ENCODE measurements at regions not wholly inside any gene's neighbourhood (a gene's known extent, or its start where the extent isn't known, plus 50 kb on each side); places are given as distances from the start of the nearest gene placed in this dataset.

- Histone ChIP-seq H3K27me3 (ENCODE audit: low read length) (no peaks in the 10 kb centered on the region), H3K9me3 (ENCODE audit: insufficient read depth, low read length) (no peaks in the 10 kb centered on the region), H3F3A (ENCODE audit: insufficient read depth) (no peaks in the 10 kb centered on the region), H3K79me2 (ENCODE audit: insufficient read depth, low read length) (no peaks in the 10 kb centered on the region), H3K4me3 (ENCODE audit: insufficient read depth, low read length, poor library complexity, severe bottlenecking) (no peak overlapping the region), H3K4me2 (ENCODE audit: low read depth, low read length, poor library complexity, severe bottlenecking) (no peak overlapping the region), H3K27ac (ENCODE audit: low read depth, low read length) (no peak overlapping the region), H2AFZ (ENCODE audit: low read depth, low read length, severe bottlenecking) (no peak overlapping the region), H3K36me3 (ENCODE audit: low read length) (no peaks in the 10 kb centered on the region), H4K20me1 (ENCODE audit: low read depth, low read length) (no peaks in the 10 kb centered on the region), H3K9ac (ENCODE audit: low read length) (no peak overlapping the region), H3K9me2 (replicated peaks; ENCODE audit: insufficient read depth, low read length) (no peaks in the 10 kb centered on the region)
- TF ChIP-seq CTCF (IDR thresholded peaks at IDR 0.05; ENCODE audit: insufficient read depth, low read length, poor library complexity, severe bottlenecking) (no peak), EZH2phosphoT487 (conservative IDR thresholded peaks at IDR 0.05; ENCODE audit: low read length) (no peak)
Observed at GRCh38 chr1:172969611-172970010, 81.1 kb downstream of the TNFSF18 start.

GRCh38 chr1:172970186-172970585, 80.6 kb downstream of the TNFSF18 start:
- H3K36me3 ChIP-seq (ENCODE audit: low read length) = no peaks in the 10 kb centered on the region
- H3K27ac ChIP-seq (ENCODE audit: low read depth, low read length) = no peak overlapping the region
- H3K27me3 ChIP-seq (ENCODE audit: low read length) = no peaks in the 10 kb centered on the region
- no peaks in the 10 kb centered on the region for H3K9me2 ChIP-seq (replicated peaks; ENCODE audit: insufficient read depth, low read length)
- no peaks in the 10 kb centered on the region for H3F3A ChIP-seq (ENCODE audit: insufficient read depth)
- no peak overlapping the region for H2AFZ ChIP-seq (ENCODE audit: low read depth, low read length, severe bottlenecking)
- H3K4me3 ChIP-seq (ENCODE audit: insufficient read depth, low read length, poor library complexity, severe bottlenecking) = no peak overlapping the region
- no peaks in the 10 kb centered on the region for H3K9me3 ChIP-seq (ENCODE audit: insufficient read depth, low read length)
- no peaks in the 10 kb centered on the region for H4K20me1 ChIP-seq (ENCODE audit: low read depth, low read length)
- H3K9ac ChIP-seq (ENCODE audit: low read length) = no peak overlapping the region
- TF ChIP-seq CTCF (IDR thresholded peaks at IDR 0.05; ENCODE audit: insufficient read depth, low read length, poor library complexity, severe bottlenecking) (no peak), EZH2phosphoT487 (conservative IDR thresholded peaks at IDR 0.05; ENCODE audit: low read length) (no peak)
- H3K79me2 ChIP-seq (ENCODE audit: insufficient read depth, low read length) = no peaks in the 10 kb centered on the region
- no peak overlapping the region for H3K4me2 ChIP-seq (ENCODE audit: low read depth, low read length, poor library complexity, severe bottlenecking)

GRCh38 chr1:172971241-172971640, 79.5 kb downstream of the TNFSF18 start:
- Histone ChIP-seq H4K20me1 (ENCODE audit: low read depth, low read length) (no peaks in the 10 kb centered on the region), H3K27ac (ENCODE audit: low read depth, low read length) (no peak overlapping the region), H3K79me2 (ENCODE audit: insufficient read depth, low read length) (no peaks in the 10 kb centered on the region), H3K36me3 (ENCODE audit: low read length) (no peaks in the 10 kb centered on the region), H3K9me3 (ENCODE audit: insufficient read depth, low read length) (no peaks in the 10 kb centered on the region), H3K4me3 (ENCODE audit: insufficient read depth, low read length, poor library complexity, severe bottlenecking) (no peak overlapping the region), H3K9ac (ENCODE audit: low read length) (no peak overlapping the region), H3K9me2 (replicated peaks; ENCODE audit: insufficient read depth, low read length) (no peaks in the 10 kb centered on the region), H3K27me3 (ENCODE audit: low read length) (no peaks in the 10 kb centered on the region), H3K4me2 (ENCODE audit: low read depth, low read length, poor library complexity, severe bottlenecking) (no peak overlapping the region), H2AFZ (ENCODE audit: low read depth, low read length, severe bottlenecking) (no peak overlapping the region), H3F3A (ENCODE audit: insufficient read depth) (no peaks in the 10 kb centered on the region)
- no peak for TF ChIP-seq EZH2phosphoT487 (conservative IDR thresholded peaks at IDR 0.05; ENCODE audit: low read length)
- TF ChIP-seq CTCF (IDR thresholded peaks at IDR 0.05; ENCODE audit: insufficient read depth, low read length, poor library complexity, severe bottlenecking) = no peak

Data from SU-DHL-6 (cell line).